Suprapubic skin (tissue), 4 donors: ENCODE measurements at regions not wholly inside any gene's neighbourhood (a gene's known extent, or its start where the extent isn't known, plus 50 kb on each side); places are given as distances from the start of the nearest gene placed in this dataset.

Experiments used
- DNase-seq, 2 donors: peaks; one replicate each; pipeline ENCODE4 v3.0.0-alpha.2; 2019; ENCODE audit warnings: low spot score in 2 of 2
- H3K27ac ChIP-seq: fragments of 200-600 bp; sonication (generic); one replicate; pipeline ENCODE4 v1.5.1; 2019
- H3K27me3 ChIP-seq: fragments of 200-600 bp; sonication (generic); one replicate; pipeline ENCODE4 v1.5.1; 2019
- H3K36me3 ChIP-seq: fragments of 200-600 bp; sonication (generic); one replicate; pipeline ENCODE4 v1.5.1; 2019
- H3K4me1 ChIP-seq: fragments of 200-600 bp; sonication (generic); one replicate; pipeline ENCODE4 v1.5.1; 2019
- H3K4me3 ChIP-seq: fragments of 200-600 bp; sonication (generic); one replicate; pipeline ENCODE4 v1.5.1; 2019; ENCODE audit warnings: mild to moderate bottlenecking
- H3K9me3 ChIP-seq: fragments of 200-600 bp; sonication (generic); one replicate; pipeline ENCODE4 v1.5.1; 2019
- CTCF ChIP-seq, 2 donors: fragments of 200-600 bp in 1 of 2; fragments of 450-650 bp in 1 of 2; sonication (generic) in 1 of 2; IDR thresholded peaks; one replicate each; pipeline ENCODE4 v1.5.1; 2016 to 2019; ENCODE audit warnings: antibody characterized with exemption in 2 of 2, mild to moderate bottlenecking in 1 of 2, moderate library complexity in 1 of 2
- EP300 ChIP-seq: sonication (generic); formaldehyde crosslinking; IDR thresholded peaks from one replicate; pipeline ENCODE4 v1.6.1; 2017; ENCODE audit warnings: antibody characterized with exemption
- POLR2A ChIP-seq, 2 donors: fragments of 450-650 bp; IDR thresholded peaks; one replicate each; pipeline ENCODE4 v1.6.1; 2017; ENCODE audit warnings: antibody characterized with exemption in 2 of 2, mild to moderate bottlenecking in 2 of 2, moderate library complexity in 2 of 2
- POLR2AphosphoS5 ChIP-seq, 3 donors: sonication (generic); formaldehyde crosslinking; IDR thresholded peaks; one replicate each; pipeline ENCODE4 v1.6.1; 2017; ENCODE audit warnings: antibody characterized with exemption in 3 of 3
- WGBS: methylation state at CpG from one replicate; pipeline ENCODE4 v1.1.5; 2018; 5-methylcytosine and 5-hydroxymethylcytosine counted together

GRCh38 chr3:187795207-187795960 lies 50.1 kb upstream of the BCL6 start:
- no peaks in the 10 kb centered on the region for H3K9me3 ChIP-seq
- H3K4me1 ChIP-seq = peaks cover 11% of the 10 kb centered on the region
- TF ChIP-seq POLR2AphosphoS5 (IDR thresholded peaks at IDR 0.05) (no peak), CTCF (IDR thresholded peaks at IDR 0.05) (no peak), POLR2A (IDR thresholded peaks at IDR 0.05) (no peak), EP300 (no peak)
- H3K36me3 ChIP-seq = no peaks in the 10 kb centered on the region
- H3K27ac ChIP-seq = no peak overlapping the region
- H3K27me3 ChIP-seq = no peaks in the 10 kb centered on the region
- 70% methylated on average over 7 of the region's 7 CpGs for WGBS
- DNase-seq = no peak
- H3K4me3 ChIP-seq = no peak overlapping the region

DNA sequence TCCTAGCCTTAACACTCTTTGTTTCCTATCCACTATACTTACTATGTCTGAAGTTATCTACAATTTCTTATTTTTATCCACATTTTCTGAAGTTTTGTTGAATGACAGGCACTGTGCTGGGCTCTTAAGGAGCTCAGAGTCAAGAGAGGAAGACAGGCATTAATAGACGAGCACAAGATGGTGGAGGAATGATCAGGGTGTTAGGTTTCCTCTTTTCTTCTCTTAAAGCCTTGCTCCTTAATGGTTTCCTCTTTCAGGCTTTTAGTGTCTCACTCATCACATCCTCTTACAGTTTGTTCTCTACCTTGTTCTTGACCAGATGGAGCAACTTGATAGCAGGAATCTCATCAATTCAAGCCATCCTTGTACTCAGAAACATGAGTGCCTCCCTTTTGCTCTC lies 52.9 kb upstream of the BCL6 start:
- no peaks in the 10 kb centered on the region for H3K36me3 ChIP-seq
- H3K27ac ChIP-seq = no peak overlapping the region
- peaks cover 5% of the 10 kb centered on the region for H3K4me1 ChIP-seq
- H3K27me3 ChIP-seq = no peaks in the 10 kb centered on the region
- TF ChIP-seq EP300 (no peak), POLR2A (IDR thresholded peaks at IDR 0.05) (no peak), POLR2AphosphoS5 (IDR thresholded peaks at IDR 0.05) (no peak), CTCF (IDR thresholded peaks at IDR 0.05) (no peak)
- H3K4me3 ChIP-seq = no peak overlapping the region
- H3K9me3 ChIP-seq = no peaks in the 10 kb centered on the region
- DNase-seq = no peak
- 71% methylated on average over 1 of the region's 1 CpG for WGBS

DNA sequence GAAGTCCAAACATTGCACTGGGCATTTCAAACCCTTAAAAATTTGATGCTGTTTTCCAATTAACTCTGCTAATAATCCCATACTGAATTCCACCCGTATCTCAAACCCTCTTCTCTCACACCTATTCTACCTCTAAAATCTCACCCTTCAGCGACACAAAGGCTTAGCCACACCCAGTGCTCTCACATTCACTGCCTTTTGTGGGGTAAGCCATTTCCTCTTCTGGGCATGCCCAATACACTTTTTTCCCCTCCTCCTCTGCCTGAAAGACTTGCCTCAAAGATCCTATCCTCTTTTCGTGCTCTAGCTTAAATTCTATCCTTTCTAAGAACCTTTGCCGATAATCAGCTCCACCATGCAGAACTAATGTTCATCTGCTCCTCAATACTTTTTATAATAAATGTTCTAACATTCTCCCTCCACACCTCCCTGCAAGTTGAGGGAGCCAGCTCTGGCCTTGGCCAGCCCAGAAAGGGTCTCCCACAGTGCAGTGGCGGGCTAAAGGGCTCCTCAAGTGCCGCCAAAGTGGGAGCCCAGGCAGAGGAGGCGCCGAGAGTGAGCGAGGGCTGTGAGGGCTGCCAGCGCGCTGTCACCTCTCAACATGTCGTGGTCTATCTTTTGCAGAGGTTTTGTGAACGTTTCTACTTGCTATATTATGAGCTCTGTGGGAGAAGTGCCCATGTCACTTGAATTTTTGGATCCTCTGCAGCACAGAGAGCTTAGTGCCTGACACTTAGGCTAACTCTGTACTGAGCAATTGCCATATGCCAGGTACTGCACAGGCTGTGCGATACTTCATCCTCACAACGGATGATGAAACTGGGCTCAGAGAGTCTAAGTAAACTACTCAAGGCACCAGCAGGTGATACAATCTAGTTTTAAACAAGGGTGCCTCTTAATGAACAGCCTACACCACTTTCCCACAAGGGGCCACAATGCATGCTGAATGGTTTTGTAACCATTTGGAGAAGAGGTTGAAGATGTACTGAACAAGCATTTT lies 53.6 kb upstream of the BCL6 start:
- Histone ChIP-seq H3K4me3 (no peak overlapping the region), H3K27me3 (no peaks in the 10 kb centered on the region), H3K27ac (no peak overlapping the region), H3K36me3 (no peaks in the 10 kb centered on the region), H3K4me1 (peaks cover 8% of the 10 kb centered on the region), H3K9me3 (no peaks in the 10 kb centered on the region)
- TF ChIP-seq POLR2AphosphoS5 (IDR thresholded peaks at IDR 0.05) = no peak
- no peak for TF ChIP-seq CTCF (IDR thresholded peaks at IDR 0.05)
- TF ChIP-seq EP300 = no peak
- no peak for TF ChIP-seq POLR2A (IDR thresholded peaks at IDR 0.05)
- DNase-seq = no peak
- 90% methylated on average over 15 of the region's 15 CpGs for WGBS

- Histone ChIP-seq H3K27ac (no peak overlapping the region), H3K27me3 (no peaks in the 10 kb centered on the region), H3K36me3 (no peaks in the 10 kb centered on the region), H3K9me3 (no peaks in the 10 kb centered on the region), H3K4me3 (no peak overlapping the region), H3K4me1 (peaks cover 18% of the 10 kb centered on the region)
- 82% methylated on average over 4 of the region's 4 CpGs for WGBS
- TF ChIP-seq CTCF (IDR thresholded peaks at IDR 0.05) = no peak
- DNase-seq = no peak
Measured at GRCh38 chr3:187799942-187800641, 54.8 kb upstream of the BCL6 start.
